Gastroesophageal sphincter (tissue), 3 donors: ENCODE measurements at regions not wholly inside any gene's neighbourhood (a gene's known extent, or its start where the extent isn't known, plus 50 kb on each side); places are given as distances from the start of the nearest gene placed in this dataset.

Source experiments
- EP300 ChIP-seq: sonication (generic); formaldehyde crosslinking; IDR thresholded peaks from one replicate; pipeline ENCODE4 v1.6.1; 2017; ENCODE audit warnings: antibody characterized with exemption, mild to moderate bottlenecking
- TF ChIP-seq, protein P1 (sequence below), 4 experiments: fragments of 200-600 bp in 2 of 4; fragments of 450-650 bp in 2 of 4; sonication (generic) in 1 of 4; IDR thresholded peaks; one replicate each; pipeline ENCODE4 v1.5.1; 2017 to 2019; ENCODE audit warnings: antibody characterized with exemption in 4 of 4, mild to moderate bottlenecking in 2 of 4, moderate library complexity in 2 of 4

DNA sequence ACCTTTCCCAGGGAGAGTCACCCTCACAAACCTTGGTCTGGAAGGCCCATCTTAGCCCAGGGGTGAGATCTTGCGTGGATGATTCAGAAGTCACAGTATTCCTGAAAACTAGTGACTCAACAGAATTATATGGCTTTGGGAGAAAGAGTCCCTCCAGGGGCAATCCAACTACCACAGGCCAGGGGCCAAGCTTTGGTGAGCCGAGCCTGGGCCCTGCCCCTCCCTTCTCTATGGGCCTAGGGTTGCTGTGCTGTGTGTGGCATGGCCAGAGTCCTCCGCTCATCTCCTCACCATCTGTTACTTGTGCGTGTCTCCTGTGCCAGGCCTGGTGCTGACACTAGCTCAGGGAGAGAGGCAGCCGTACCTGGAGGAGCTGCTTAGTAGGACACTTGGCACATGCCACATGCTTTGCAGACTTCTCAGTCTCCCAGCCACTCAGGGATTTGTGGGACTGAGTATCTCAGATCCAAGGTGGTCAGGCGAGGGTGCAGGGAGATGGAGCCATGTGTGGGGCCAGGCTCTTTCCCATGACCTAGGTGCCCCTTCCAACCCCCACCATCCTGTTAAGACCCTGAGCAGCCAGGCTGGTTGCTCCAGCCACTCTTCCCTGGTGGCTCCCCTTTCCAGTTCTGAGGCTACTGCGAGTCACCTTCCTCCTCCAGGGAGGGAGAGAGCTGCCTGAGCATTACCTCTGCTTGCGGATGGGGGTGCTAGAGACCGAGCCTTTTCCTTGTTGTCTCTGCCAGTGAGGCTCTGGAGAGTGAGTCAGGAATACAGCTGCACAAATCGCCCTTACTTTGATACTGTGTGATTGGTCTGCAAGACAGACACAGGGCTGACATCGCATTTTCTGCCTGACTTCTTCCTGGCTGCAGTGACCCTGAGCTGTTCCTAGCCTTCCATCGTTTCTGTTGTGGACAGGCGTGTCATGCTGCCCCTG is 94.1 kb downstream of the SLC25A47 start:
- TF ChIP-seq, protein P1, sequence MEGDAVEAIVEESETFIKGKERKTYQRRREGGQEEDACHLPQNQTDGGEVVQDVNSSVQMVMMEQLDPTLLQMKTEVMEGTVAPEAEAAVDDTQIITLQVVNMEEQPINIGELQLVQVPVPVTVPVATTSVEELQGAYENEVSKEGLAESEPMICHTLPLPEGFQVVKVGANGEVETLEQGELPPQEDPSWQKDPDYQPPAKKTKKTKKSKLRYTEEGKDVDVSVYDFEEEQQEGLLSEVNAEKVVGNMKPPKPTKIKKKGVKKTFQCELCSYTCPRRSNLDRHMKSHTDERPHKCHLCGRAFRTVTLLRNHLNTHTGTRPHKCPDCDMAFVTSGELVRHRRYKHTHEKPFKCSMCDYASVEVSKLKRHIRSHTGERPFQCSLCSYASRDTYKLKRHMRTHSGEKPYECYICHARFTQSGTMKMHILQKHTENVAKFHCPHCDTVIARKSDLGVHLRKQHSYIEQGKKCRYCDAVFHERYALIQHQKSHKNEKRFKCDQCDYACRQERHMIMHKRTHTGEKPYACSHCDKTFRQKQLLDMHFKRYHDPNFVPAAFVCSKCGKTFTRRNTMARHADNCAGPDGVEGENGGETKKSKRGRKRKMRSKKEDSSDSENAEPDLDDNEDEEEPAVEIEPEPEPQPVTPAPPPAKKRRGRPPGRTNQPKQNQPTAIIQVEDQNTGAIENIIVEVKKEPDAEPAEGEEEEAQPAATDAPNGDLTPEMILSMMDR (IDR thresholded peaks at IDR 0.05) = peak in 3 of 4 experiments; percentile 27 to 33 (median 32)
- no peak for TF ChIP-seq EP300
